Liver (tissue), 8 donors: ENCODE measurements at regions not wholly inside any gene's neighbourhood (a gene's known extent, or its start where the extent isn't known, plus 50 kb on each side); places are given as distances from the start of the nearest gene placed in this dataset.

Experiments used
- DNase-seq: peaks from one replicate; pipeline ENCODE4 v3.0.0-alpha.2; 2017; ENCODE audit warnings: low spot score
- H3K27ac ChIP-seq, 2 donors: one replicate each; pipeline ENCODE4 v1.7.0; 2013; ENCODE audit warnings: inconsistent platforms in 2 of 2, low read length in 2 of 2, control low read depth in 1 of 2, low read depth in 1 of 2, mild to moderate bottlenecking in 1 of 2
- H3K27me3 ChIP-seq, 4 donors: one replicate each; pipeline versions ENCODE4 v1.6.1 to v1.7.0; 2013; ENCODE audit warnings: low read length in 3 of 4, inconsistent platforms in 1 of 4, mild to moderate bottlenecking in 1 of 4, moderate library complexity in 1 of 4; ENCODE audit not compliant: control insufficient read depth in 4 of 4, insufficient read depth in 4 of 4
- H3K36me3 ChIP-seq, 4 donors: one replicate each; pipeline versions ENCODE4 v1.6.1 to v1.7.0; 2013; ENCODE audit warnings: low read length in 3 of 4, mild to moderate bottlenecking in 3 of 4, low read depth in 1 of 4, moderate library complexity in 1 of 4; ENCODE audit not compliant: control insufficient read depth in 4 of 4, insufficient read depth in 3 of 4
- H3K4me1 ChIP-seq, 4 donors: one replicate each; pipeline versions ENCODE4 v1.6.1 to v1.7.0; 2013; ENCODE audit warnings: low read length in 3 of 4, mild to moderate bottlenecking in 3 of 4, moderate library complexity in 1 of 4; ENCODE audit not compliant: control insufficient read depth in 4 of 4, insufficient read depth in 4 of 4
- H3K4me3 ChIP-seq, 3 donors: one replicate each; pipeline versions ENCODE4 v1.6.1 to v1.7.0; 2013; ENCODE audit warnings: low read length in 3 of 3, control low read depth in 1 of 3, low read depth in 1 of 3, mild to moderate bottlenecking in 1 of 3
- H3K9ac ChIP-seq, 2 donors: one replicate each; pipeline ENCODE4 v1.7.0; 2013; ENCODE audit warnings: low read length in 2 of 2, mild to moderate bottlenecking in 2 of 2, moderate library complexity in 2 of 2, control low read depth in 1 of 2, low read depth in 1 of 2
- H3K9me3 ChIP-seq, 4 donors: one replicate each; pipeline versions ENCODE4 v1.6.1 to v1.7.0; 2013; ENCODE audit warnings: low read length in 3 of 4; ENCODE audit not compliant: control insufficient read depth in 4 of 4
- ATF3 ChIP-seq: IDR thresholded peaks from 2 replicates; pipeline ENCODE4 v1.6.1; 2016; ENCODE audit warnings: antibody characterized with exemption
- CTCF ChIP-seq: fragments of 150-350 bp; IDR thresholded peaks from 2 replicates; pipeline ENCODE4 v1.5.1; 2017; ENCODE audit warnings: improper control_type of control experiment, low read depth, low read length; ENCODE audit not compliant: missing input control
- EGR1 ChIP-seq, 2 donors: IDR thresholded peaks; 2 replicates each; pipeline ENCODE4 v1.6.1; 2016 to 2018; ENCODE audit warnings: antibody characterized with exemption in 2 of 2, low read depth in 2 of 2
- FOXA1 ChIP-seq: IDR thresholded peaks from 2 replicates; pipeline ENCODE4 v1.6.1; 2016; ENCODE audit warnings: antibody characterized with exemption
- FOXA2 ChIP-seq: IDR thresholded peaks from 2 replicates; pipeline ENCODE4 v1.6.1; 2016; ENCODE audit warnings: antibody characterized with exemption
- HNF4A ChIP-seq, 2 donors: conservative IDR thresholded peaks; 2 replicates each; pipeline ENCODE4 v1.6.1; 2016; ENCODE audit warnings: antibody characterized with exemption in 2 of 2, mild to moderate bottlenecking in 2 of 2
- HNF4G ChIP-seq: IDR thresholded peaks from 2 replicates; pipeline ENCODE4 v1.6.1; 2016; ENCODE audit warnings: antibody characterized with exemption
- JUND ChIP-seq, 2 donors: IDR thresholded peaks; 2 replicates each; pipeline ENCODE4 v1.6.1; 2016; ENCODE audit warnings: antibody characterized with exemption in 2 of 2
- MAX ChIP-seq: IDR thresholded peaks from 2 replicates; pipeline ENCODE4 v1.6.1; 2016; ENCODE audit warnings: antibody characterized with exemption
- NR2F2 ChIP-seq: IDR thresholded peaks from 2 replicates; pipeline ENCODE4 v1.6.1; 2016; ENCODE audit warnings: antibody characterized with exemption
- RAD21 ChIP-seq, 2 donors: IDR thresholded peaks; 2 replicates each; pipeline ENCODE4 v1.6.1; 2016; ENCODE audit warnings: antibody characterized with exemption in 2 of 2, mild to moderate bottlenecking in 2 of 2
- RXRA ChIP-seq, 2 donors: IDR thresholded peaks; 2 replicates each; pipeline ENCODE4 v1.6.1; 2017 to 2018; ENCODE audit warnings: antibody characterized with exemption in 2 of 2, mild to moderate bottlenecking in 1 of 2
- SP1 ChIP-seq: IDR thresholded peaks from 2 replicates; pipeline ENCODE4 v1.6.1; 2018; ENCODE audit warnings: antibody characterized with exemption, mild to moderate bottlenecking
- TAF1 ChIP-seq: conservative IDR thresholded peaks from 2 replicates; pipeline ENCODE4 v1.6.1; 2016; ENCODE audit warnings: antibody characterized with exemption, mild to moderate bottlenecking
- ZBTB33 ChIP-seq: IDR thresholded peaks from 2 replicates; pipeline ENCODE4 v1.6.1; 2016; ENCODE audit warnings: antibody characterized with exemption
- WGBS: extraction: QIAGEN DNeasy Blood & Tissue Kit; methylation state at CpG from one replicate; pipeline ENCODE4 v1.1.7; 2013; 5-methylcytosine and 5-hydroxymethylcytosine counted together
- TF ChIP-seq, protein P1 (sequence below): IDR thresholded peaks from 2 replicates; pipeline ENCODE4 v1.6.1; 2016; ENCODE audit warnings: antibody characterized with exemption, mild to moderate bottlenecking
- donor health status: healthy.
- donor health status: healthy.
- donor health status: healthy.
- donor health status: healthy.
- donor health status: healthy.

GRCh38 chr9:118644066-118644465 lies 725.2 kb downstream of the BRINP1 start:
- WGBS, result 86% methylated on average over 1 of the region's 1 CpG
- TF ChIP-seq SP1 (no peak), HNF4G (no peak), ZBTB33 (no peak), CTCF (no peak), FOXA1 (no peak), TAF1 (no peak), HNF4A (conservative IDR thresholded peaks at IDR 0.05) (no peak), FOXA2 (no peak), ATF3 (no peak), NR2F2 (no peak), EGR1 (IDR thresholded peaks at IDR 0.05; ENCODE audit: low read depth in 2 of 2) (no peak), RAD21 (IDR thresholded peaks at IDR 0.05) (no peak), JUND (IDR thresholded peaks at IDR 0.05) (no peak), RXRA (IDR thresholded peaks at IDR 0.05) (no peak), MAX (no peak)
- TF ChIP-seq, protein P1, sequence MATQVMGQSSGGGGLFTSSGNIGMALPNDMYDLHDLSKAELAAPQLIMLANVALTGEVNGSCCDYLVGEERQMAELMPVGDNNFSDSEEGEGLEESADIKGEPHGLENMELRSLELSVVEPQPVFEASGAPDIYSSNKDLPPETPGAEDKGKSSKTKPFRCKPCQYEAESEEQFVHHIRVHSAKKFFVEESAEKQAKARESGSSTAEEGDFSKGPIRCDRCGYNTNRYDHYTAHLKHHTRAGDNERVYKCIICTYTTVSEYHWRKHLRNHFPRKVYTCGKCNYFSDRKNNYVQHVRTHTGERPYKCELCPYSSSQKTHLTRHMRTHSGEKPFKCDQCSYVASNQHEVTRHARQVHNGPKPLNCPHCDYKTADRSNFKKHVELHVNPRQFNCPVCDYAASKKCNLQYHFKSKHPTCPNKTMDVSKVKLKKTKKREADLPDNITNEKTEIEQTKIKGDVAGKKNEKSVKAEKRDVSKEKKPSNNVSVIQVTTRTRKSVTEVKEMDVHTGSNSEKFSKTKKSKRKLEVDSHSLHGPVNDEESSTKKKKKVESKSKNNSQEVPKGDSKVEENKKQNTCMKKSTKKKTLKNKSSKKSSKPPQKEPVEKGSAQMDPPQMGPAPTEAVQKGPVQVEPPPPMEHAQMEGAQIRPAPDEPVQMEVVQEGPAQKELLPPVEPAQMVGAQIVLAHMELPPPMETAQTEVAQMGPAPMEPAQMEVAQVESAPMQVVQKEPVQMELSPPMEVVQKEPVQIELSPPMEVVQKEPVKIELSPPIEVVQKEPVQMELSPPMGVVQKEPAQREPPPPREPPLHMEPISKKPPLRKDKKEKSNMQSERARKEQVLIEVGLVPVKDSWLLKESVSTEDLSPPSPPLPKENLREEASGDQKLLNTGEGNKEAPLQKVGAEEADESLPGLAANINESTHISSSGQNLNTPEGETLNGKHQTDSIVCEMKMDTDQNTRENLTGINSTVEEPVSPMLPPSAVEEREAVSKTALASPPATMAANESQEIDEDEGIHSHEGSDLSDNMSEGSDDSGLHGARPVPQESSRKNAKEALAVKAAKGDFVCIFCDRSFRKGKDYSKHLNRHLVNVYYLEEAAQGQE, result no peak
- Histone ChIP-seq H3K36me3 (no peaks in the 10 kb centered on the region), H3K27ac (no peak overlapping the region), H3K9ac (no peak overlapping the region), H3K4me3 (no peak overlapping the region), H3K27me3 (no peaks in the 10 kb centered on the region), H3K4me1 (no peaks in the 10 kb centered on the region), H3K9me3 (peaks cover 2 to 23% (median 6%) of the 10 kb centered on the region in 4 donors)
- DNase-seq, result no peak

DNA sequence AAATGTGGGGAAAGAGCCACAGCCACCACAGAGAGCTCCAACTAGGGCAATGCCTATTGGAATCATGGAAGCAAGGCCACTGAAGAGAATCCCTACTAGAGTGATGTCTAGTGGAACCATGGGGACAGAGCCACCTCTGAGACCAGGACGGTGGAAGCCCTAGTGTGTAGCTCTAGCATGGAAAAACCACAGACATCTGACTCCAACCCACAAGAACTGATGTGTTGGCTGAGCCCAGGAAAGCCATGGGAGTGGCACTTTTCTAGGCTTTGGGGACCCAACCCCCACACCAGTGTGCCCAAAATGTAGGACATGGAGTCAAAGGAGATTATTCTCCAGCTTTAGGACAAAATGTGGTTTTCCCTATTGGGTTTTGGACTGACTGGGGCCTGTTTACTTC lies 721.9 kb downstream of the BRINP1 start:
- no peak for DNase-seq
- H3K27me3 ChIP-seq, result peaks cover 0 to 6% (median 0%) of the 10 kb centered on the region in 4 donors
- H3K27ac ChIP-seq, result no peak overlapping the region
- no peaks in the 10 kb centered on the region for H3K36me3 ChIP-seq
- H3K9ac ChIP-seq, result no peak overlapping the region
- H3K4me3 ChIP-seq, result no peak overlapping the region
- H3K4me1 ChIP-seq, result no peaks in the 10 kb centered on the region
- H3K9me3 ChIP-seq, result peaks cover 2 to 19% (median 5%) of the 10 kb centered on the region in 4 donors
- TF ChIP-seq RXRA (IDR thresholded peaks at IDR 0.05), result no peak
- TF ChIP-seq FOXA2, result no peak
- 42% methylated on average over 1 of the region's 1 CpG for WGBS
